Fibroblast of the aortic adventitia (primary cell): ENCODE measurements at regions not wholly inside any gene's neighbourhood (a gene's known extent, or its start where the extent isn't known, plus 50 kb on each side); places are given as distances from the start of the nearest gene placed in this dataset.

Source experiments
- DNase-seq: peaks from one replicate; pipeline ENCODE4 v3.0.0-alpha.2; 2010; ENCODE audit warnings: low read depth
- H3K4me3 ChIP-seq: 2 replicates; pipeline ENCODE4 v1.5.1; 2011; ENCODE audit warnings: low read depth, mild to moderate bottlenecking, control low read depth, low read length, moderate library complexity
- CTCF ChIP-seq: IDR thresholded peaks from 2 replicates; pipeline ENCODE4 v1.5.1; 2011; ENCODE audit warnings: mild to moderate bottlenecking, low read length, control low read depth, inconsistent platforms; ENCODE audit not compliant: insufficient read depth

GRCh38 chr12:115481141-115481540 is 796.4 kb downstream of the MED13L start:
- no peak for DNase-seq
- TF ChIP-seq CTCF, result no peak
- no peak overlapping the region for H3K4me3 ChIP-seq

DNA sequence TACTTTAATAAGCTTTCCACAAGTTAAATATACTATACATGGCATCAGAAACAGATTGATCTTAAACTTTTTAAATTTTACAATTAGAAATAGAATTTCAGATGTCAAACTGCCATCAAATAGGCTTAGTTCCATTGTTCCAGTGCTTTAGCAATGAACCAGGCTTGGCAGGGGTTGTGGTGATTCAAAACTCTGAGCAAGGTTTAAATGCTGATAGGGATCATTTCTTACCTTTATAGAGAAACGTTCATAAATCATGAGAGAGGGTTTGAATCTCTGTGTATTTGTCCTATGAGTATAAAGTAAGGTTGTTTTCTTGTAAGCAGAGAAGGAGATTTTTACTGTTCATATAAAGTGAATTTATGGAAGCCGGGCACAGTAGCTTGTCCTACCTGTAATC is 794.5 kb upstream of the TBX3 start:
- TF ChIP-seq CTCF, result no peak

DNA sequence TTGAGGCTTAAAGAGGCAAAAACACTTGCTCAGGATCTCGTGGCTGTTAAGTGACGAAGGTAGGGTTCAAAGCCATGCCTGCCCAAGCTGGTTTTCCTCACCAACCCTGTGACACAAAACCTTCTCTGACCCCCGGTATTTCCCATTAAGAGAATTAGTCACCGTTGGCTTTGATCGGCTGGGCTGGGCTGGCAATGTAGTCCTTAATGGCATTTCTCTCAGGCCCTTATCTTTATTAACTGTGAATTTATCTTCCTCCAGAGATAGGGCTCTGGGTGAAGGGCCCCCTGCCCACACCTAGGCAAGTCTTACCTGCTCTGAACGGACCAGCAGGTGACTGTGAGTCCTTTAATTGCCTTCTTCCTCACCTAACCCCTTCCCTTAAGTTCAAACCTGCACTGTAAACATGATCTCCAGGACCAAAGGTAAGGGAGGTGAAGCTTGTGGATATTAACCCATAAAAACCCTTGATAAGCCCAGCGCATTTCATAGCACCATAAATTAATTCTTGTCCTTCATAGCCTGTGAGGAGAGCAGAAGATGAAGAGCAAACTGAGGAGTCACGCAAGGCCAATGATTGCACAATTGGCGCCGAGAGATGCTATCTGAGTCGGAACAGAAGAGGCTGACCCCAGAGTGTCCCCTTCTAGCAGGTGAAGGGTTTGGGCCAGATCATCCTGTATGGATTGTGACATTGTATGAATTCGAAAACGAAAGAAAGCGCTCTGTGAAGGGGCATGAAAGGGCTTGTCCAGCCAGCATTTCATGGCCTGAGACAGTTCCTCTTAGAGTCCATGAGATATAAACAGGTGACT is 790.8 kb upstream of the TBX3 start:
- DNase-seq, result no peak
- no peak overlapping the region for H3K4me3 ChIP-seq
- TF ChIP-seq CTCF, result no peak

More for the DNA sequence above, 794.5 kb upstream of the TBX3 start:
- no peak for DNase-seq
- H3K4me3 ChIP-seq, result no peak overlapping the region

DNA sequence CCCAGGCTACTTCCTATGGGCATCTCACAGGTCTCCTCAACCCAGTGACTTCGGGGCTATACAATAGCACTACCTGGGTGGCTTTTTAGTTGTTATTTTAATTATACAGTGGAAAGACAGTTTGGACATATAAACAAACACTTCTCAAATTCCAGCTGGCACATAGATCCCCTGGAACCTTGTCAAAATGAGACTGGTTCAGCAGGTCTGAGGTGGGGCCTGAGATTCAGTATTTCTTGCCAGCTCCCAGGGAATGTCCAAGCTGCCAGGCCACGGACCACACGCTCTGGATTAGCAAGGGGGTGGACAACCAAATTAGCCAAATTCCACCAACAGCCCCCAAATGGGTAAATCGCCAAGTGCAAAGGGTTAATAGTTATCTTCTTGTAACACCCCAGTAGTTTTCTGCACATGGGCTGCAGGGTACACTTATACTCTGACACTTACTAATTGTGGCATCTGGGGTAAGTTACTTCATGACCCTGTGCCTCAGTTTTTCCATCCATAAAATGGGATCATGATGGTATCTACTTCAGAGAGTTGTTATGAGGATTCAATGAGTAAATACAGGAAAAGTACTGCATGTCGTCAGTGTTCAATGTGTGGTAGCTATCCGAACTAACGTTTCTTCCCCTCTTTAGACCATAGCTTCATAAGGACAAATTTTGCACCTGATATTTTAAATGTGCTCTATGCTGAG is 789.4 kb upstream of the TBX3 start:
- TF ChIP-seq CTCF, result no peak
- DNase-seq, result no peak
- H3K4me3 ChIP-seq, result no peak overlapping the region

DNA sequence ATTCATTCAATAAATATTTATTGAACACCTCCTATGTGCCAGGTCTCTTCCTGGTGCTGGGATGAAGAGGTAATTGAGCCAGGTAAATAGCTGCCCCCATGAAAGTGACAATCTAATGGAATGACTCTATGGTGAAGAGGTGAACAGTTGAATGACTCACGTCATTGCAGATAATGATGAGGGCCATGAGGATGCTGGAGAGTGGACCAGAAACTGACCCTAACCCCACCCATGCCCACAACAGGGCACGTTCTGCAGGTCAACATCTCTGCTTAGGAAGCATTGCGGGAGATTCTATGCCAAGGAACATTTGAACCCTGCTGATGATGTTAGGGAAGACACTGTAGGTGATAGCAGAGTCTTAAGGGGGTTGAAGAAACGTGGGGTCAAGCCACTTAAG is 788.9 kb upstream of the TBX3 start:
- no peak for DNase-seq
- H3K4me3 ChIP-seq, result no peak overlapping the region
- TF ChIP-seq CTCF, result no peak

DNA sequence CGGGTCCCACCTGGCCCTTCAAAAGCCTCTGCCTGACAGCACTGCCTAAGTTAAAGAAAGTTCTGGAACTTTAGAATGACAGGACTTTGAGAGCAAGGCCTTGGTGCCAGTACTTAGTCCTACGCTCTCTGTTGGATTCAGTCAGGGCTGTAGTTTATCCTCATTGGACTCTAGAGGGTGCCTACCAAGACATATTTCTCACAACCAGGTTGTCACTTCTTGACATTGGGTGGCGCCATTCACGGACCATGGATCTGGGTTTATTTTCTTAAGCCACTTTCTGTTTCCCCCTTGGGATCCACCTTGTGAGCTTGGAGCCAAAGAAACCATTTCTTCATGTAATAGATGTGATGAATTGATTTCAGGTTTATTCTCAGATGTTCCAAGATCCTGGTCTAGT is 787.0 kb upstream of the TBX3 start:
- H3K4me3 ChIP-seq, result no peak overlapping the region
- no peak for DNase-seq
- no peak for TF ChIP-seq CTCF

DNA sequence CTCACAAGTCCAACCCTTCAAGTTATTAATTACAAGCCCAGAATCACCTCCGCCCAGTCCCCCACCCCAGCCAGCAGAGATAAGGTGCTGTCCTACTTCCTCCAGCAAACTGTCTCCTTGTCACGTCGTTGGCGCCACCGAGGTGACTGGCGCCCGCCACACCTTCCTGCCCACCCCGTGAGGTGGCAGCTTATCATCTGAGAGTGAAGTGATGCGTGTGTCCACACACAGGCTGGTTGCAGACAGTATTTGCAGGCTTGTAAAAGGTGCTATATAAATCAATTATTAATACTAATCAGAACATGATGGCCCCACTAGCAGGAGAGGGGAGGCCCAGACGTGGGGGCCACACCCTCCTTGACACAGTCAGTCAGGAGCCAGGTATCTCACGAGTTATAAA is 786.6 kb upstream of the TBX3 start:
- H3K4me3 ChIP-seq, result no peak overlapping the region
- TF ChIP-seq CTCF, result no peak
- no peak for DNase-seq
